ENCODE measurements at regions not wholly inside any gene's neighbourhood (a gene's known extent, or its start where the extent isn't known, plus 50 kb on each side); places are given as distances from the start of the nearest gene placed in this dataset.
"Not testable (repeated sequence)": the region's sequence is repeated elsewhere in the genome, so short reads cannot be mapped to it uniquely, and the experiment has no call there.

DNA sequence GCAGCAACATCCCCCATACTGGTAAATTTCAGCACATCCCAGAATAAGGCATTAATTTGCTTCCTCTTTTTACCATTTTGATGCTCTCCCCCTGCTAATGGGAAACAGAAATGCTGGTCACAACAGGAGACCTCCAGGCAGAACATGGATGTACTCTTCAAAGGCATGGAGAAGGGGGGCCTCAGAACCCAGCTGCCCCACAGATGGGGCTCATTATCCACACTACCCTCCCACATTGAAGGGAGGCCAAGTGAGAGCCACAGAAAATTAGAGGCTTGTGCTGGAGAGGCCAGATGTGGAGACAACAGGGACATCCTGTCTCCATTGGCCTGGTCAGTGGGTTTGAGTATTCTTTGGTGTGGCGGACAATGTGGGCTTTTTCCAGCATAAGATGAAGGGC is 150.1 kb upstream of the CDH11 start:
- DNase-seq (ENCODE audit: low spot score), result no peak

DNA sequence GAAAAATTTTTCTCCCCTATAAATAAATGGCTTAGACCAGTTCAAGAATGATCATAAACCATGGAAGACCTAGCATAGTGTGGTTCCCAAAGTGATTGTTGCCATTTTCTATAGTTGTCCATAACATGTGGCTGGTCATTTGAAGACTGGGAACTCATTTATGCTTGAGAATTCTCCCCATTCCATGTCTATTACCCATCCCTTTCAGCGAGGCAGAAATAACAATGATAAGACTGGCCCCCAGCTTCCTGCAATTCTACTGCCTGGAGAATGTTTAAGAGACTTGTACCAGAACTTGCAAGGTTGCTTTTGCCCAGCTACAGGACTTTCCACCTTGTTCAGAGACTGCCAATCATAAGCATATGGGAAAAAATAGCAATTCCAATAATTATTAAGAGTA is 146.5 kb upstream of the CDH11 start:
- DNase-seq (ENCODE audit: low spot score), result no peak

DNA sequence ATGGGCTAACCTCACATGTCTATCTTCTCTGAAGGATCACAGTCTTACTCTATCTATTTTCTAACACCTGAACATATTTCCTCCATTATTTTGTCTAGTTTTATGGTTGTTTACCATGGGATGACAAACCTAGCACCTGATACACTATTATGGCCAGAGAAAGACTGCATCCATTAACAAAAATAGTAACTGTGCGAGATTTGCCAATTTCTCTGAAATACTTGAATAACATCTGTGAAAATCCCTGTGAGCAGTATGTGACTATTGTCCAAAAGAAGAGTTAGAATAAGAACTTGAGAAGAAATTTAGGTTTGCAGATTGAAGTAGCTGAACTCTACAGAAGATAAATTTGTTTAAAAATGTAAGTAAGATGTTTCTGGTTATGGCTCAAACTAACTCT is 142.0 kb upstream of the CDH11 start:
- no peak for DNase-seq (ENCODE audit: low spot score)

DNA sequence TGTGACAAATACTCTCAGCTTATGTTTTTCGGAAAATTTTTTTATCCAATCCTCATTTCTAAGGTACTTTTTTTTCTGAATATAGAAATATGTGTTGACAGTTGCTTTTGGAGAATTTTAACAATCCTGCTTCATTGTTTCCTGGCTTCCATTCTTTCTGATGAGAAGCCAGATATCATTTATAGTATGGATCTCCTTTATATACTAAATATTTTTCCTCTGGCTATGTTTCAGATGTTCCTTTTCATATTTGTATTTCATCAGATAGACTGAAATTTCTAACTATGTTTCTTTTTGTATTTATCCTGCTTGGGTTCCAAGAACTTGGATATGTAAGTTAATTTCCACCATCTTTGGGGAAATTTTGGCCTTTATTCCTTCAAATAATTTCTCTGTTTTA is 138.9 kb upstream of the CDH11 start:
- no peak for DNase-seq (ENCODE audit: low spot score)

DNA sequence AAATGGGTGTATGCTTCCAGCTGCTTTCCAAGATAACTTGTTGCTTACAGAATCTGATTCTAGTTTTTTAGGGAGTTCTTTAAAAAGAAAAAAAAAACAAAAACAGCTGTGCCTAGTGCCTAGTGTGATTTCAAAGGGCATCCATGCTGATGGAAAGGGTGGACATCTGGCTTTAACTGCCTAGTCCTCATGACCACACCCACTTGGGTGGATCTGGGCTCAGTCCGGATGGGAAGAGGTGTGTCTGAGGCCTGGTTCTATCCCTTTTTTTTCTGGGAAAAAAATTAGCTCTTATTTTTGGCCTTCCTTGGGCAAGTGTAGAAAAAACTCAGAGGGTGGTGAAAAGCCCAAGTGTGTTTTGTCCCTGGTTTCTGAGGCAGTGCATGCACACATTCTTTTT is 132.3 kb upstream of the CDH11 start:
- no peak for DNase-seq (ENCODE audit: low spot score)

DNA sequence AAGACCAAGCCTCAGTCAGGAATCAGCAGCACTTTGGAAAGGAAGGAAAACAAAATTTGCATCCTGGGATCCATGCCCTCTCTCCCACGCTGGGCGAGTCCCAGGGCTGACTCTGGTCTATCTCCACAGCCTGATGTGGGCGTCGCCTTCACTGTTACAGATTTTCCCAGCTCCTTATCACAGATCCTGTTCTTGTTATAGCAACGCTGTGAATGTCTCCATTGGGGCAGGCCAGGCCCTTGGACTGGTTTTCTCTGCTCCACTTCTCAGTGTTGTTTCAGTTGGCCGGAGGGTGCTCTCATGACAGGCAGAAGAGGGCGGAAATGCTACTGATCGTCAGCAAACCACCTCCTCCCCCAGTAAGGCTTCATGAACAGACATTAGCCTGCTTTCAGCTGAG is 127.9 kb upstream of the CDH11 start:
- DNase-seq (ENCODE audit: low spot score), result no peak

DNA sequence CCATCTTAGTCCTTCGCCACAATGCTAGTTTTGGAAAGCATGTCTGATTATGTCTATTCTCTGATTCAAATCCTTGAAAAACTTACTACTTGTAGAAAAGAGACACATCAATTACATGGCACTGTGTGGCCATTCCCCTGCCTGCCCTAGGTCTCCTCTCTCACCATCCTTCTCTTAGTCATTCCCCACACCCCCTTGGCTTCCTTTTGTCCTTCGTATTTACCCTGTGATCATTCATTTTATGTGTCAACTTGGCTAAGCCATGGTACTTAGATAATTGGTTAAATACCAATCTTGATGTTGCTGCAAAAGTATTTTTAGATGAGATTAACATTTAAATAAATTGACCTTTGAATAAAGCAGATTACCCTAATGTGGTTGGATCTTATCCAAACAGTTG is 122.9 kb upstream of the CDH11 start:
- no peak for DNase-seq (ENCODE audit: low spot score)

DNA sequence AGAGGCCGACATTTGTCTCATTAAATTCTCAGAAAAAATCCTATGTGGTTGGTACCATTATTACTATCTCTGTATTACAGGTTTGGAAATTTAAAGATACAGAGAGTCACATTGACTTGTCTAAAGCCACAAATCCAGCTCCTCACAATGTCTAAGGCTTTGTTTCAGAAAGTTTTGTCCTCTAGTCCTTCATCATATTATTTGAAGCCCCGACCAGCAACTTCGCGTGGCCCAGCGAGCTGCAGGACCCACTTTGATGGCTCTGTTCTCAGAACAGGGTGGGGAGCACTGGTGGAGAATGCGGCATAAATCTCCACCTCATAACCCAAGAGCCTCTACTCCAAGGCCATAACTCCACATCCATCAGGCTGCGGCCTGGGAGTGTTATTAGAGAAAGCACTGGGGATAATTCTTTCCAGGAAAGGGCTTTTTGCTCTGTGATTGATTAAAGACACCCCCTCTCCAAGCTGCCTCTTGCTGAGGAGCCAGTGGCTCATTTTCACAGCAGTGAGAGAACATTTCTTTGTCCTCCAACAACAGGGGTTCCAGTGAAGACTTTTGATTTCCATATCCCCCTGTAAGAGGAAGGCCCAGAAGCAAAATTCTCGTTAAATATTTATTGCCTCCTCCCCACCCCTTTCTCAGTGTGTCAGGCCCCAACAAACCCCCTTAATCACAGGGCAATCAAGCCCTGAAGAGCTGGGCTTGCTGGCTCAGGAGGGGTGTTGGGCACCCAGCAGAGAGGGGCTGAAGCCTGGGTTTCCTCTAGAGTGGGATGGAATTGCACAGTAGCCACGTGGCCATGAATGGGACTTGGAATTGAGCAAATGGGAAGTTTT is 113.7 kb upstream of the CDH11 start:
- DNase-seq (ENCODE audit: low spot score), result no peak

DNA sequence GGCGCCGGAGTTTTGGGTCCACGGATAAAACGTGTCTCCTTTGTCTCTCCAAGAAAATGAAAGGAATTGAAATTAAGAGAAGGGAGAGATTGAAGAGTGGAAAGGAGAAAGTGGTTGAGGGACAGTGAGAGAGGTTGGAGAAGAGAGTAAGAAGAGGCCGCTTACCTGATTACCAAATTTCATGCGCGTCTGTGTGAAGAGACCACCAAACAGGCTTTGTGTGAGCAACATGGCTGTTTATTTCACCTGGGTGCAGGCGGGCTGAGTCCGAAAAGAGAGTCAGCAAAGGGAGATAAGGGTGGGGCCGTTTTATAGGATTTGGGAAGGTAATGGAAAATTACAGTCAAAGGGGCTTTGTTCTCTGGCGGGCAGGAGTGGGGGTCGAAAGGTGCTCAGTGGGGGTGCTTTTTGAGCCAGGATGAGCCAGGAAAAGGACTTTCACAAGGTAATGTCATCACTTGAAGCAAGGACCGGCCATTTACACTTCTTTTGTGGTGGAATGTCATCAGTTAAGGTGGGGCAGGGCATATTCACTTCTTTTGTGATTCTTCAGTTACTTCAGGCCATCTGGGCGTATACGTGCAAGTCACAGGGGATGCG is 113.0 kb upstream of the CDH11 start:
- DNase-seq (ENCODE audit: low spot score), result not testable (repeated sequence)

DNA sequence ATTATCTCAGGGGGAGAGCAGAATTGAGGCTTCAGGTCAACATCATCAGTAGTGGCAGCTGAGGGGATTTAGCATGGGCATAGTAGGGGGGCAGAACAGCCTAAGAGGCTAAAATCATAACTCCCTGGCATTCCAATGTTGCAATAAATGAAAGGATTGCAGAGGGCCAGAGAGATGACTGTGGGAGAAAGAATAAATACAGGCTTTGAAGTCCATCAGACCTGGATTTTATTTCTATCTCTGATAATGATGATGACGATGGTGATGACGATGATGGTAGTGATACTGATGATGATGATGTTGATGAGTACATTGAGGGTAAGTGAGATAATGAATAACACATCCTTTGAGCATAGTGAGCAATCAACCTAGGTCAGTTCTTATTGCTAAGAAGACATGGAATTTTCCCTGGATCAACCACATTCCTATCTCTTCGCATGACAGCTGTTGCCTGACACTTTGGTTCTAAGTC is 107.4 kb upstream of the CDH11 start:
- DNase-seq (ENCODE audit: low spot score), result no peak

DNA sequence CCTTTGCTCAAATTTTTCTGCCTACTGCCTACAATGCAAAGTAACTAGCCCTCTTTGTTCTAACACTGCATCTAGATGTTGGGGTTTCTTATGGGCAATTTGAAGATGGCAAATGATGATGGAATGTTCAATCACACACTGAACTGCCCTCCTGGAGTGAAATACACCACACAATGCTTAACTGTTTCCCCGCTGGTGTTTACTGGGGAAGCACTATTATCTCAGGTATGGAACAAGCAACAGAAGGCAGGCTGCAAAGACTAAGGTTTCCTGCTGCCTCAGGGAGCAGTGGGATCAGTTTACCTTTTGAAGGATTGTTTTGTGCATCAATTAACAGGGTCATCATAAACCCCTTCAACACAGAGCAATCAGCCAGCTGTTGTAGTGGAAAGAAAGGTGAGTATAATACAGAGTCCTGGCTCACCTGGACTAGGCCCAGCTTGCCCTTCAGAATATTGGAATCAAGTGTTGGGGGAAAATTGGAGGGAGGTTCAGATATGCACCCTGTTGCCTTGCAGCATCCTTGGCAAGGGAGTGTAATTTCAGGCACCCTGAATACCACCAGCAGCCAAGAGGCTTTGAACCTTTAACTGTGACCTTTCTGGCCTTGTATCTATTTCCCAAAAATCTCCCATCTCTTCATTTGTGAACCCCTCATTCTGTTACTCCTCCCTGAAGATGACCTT is 105.4 kb upstream of the CDH11 start:
- DNase-seq (ENCODE audit: low spot score), result no peak

DNA sequence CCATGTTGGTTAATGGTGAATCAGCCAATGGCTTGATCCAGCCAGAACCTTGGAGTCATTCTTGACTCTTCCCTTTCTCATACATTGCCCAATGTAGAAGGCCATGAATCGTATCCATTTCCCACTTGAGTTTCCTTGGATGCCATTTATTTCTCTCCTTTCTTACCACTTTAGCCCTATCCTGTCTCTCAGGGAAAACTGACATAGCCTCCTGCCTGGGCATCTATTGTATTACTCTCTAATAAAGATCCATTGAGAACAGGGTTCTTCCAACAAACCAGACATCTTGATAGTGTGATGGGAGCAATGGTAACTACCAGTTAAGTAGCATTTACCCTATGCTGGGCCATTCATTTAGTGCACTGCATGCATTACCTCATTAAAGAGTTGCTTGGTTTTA is 104.2 kb upstream of the CDH11 start:
- no peak for DNase-seq (ENCODE audit: low spot score)

DNA sequence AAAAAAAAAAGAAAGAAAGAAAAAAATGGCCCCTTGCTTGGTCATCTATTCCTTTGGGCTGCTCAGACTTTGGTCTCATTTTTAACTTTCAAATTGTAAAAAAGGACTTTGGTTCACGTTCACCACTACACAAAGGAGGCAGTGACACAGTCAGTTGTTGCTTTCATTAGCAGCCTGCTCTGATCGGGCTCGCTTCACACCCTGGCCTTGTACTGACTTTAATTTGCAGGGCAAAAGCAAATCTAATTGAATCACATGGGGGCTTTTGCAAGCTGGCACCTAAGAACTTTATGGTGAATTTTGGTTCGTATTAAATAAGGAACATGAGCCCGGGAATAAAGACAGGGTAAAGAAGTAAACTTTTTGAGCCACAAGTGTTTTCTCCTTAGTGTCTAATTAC is 103.6 kb upstream of the CDH11 start:
- DNase-seq (ENCODE audit: low spot score), result no peak

DNA sequence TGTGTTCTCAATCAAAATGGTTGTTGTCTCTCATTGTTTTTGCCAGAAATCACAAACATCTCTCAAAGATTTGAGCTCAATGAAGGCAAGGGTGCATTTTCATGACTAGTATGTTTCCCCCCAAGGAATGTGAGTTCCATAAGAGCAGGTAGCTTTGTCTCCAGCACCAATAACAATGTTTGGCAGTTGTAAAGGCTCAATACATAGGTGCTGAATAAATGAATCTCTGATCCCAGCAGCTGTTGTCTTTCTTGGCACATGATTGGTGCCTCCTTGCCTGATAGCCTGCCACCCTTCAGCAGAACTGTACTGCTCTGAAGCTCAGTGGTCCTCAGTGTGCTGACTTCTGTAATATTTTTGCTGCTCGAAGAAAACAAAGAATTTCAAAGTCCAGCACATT is 103.1 kb upstream of the CDH11 start:
- DNase-seq (ENCODE audit: low spot score), result no peak

DNA sequence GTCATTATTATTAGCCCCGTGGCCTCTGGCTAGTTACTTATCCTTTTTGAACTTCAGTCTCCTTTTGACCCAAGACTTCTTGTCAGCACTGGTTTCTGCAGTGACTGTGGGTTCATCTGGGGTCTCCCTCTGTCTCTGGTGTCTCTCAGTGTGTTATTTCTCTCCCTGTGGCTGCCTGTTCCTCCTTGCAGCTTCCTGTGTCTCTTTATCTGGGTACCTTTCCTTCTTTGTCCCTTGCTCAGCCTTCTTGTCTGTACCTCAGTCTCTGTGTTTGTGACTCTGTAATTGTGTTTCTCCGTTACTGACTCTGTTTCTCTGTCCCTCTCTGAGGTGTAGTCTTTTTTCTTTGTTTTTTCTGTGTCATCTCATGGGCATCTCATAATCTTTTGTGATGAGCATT is 102.6 kb upstream of the CDH11 start:
- no peak for DNase-seq (ENCODE audit: low spot score)

DNA sequence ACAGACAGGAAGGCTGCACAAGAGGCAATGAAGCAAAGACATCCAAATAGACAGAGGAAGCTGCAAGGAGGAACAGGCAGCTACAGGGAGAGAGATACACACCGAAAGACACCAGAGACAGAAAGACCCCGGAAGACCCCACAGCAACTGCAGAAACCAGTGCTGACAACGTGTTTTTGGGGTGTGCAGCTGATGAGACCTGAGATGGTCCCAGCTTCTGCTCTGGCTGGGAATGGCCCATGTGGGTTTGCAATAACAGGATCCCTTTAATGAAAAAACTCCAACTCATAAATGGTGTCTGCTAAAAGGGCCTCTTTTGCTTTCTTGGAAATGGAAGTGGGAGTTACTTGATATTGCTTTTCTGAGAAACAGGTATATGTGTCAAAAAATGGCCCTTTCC is 101.5 kb upstream of the CDH11 start:
- no peak for DNase-seq (ENCODE audit: low spot score)

DNA sequence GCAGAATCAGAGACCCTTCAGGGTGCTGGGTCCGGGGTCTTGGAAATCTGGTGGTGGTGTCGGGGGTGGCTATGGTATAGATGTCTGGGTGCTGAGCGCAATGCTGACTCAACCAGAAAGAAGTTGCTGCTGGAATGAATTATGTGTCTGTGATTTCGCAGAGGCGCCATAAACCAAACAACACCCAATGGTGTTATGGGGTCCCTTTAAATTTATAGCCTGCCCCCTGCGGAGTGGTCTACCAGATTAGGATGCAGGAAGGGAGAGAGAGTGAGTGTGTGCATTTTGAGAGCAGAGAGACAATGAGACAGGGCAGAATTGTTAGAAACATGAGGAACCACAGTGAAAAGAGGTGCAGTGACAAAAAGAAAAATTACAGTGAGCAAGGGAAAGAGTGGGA is 100.7 kb upstream of the CDH11 start:
- no peak for DNase-seq (ENCODE audit: low spot score)

DNA sequence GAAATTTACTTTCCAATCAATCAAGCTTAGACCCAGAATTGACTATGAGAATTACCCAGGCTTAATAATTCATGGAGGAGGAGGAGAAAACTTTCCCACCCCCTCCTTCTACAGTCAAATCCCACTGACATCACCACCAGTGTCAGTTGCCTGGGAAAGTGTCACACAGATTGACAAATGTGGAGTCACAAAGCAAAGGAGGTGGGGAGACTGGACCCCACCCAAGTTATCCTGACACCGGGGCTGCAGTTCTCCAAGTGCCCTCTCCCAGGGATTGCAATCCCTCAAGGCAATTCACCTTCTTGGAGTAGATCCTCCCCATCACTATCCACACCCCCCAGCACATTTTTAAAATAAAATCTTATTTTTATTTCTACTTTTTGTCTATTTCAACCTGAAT is 100.2 kb upstream of the CDH11 start:
- no peak for DNase-seq (ENCODE audit: low spot score)

DNA sequence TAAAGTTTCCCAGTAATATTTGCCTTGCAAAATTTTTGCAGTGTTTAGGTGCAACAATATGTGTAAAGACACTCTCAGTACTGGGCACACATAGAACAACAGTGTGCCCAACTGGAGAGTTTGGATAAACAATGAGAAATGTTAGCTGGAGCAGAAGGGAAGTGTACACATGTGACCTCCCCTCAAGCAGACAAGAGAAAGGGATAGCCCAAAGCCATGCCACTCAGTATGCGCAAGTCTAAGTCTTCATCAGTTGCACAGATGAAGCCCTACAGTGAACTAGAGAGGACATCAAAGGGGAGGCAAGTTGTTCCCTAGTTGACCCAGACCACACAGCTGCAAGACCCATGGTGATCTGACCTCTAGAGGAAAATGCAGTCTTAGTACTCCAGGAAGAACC is 97.9 kb upstream of the CDH11 start:
- DNase-seq (ENCODE audit: low spot score), result no peak

DNA sequence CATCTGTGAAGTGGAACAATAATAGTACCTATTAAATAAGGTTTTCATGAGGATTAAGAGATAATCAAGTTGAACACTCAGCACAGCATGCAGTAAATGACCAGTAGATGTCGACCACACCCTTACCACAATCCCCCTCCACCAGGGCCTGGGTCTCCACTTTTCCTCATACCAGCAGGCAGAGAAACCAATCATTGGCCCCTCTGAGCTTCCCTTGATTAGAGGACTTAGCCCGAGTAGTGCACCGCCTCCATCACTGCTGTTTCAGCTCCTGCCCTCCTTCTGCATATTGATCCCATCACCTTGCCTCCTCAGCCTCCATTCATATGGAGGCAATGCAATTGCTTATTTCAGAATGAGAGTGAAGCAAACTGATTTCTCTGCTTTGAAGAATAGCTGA is 96.5 kb upstream of the CDH11 start:
- no peak for DNase-seq (ENCODE audit: low spot score)

DNA sequence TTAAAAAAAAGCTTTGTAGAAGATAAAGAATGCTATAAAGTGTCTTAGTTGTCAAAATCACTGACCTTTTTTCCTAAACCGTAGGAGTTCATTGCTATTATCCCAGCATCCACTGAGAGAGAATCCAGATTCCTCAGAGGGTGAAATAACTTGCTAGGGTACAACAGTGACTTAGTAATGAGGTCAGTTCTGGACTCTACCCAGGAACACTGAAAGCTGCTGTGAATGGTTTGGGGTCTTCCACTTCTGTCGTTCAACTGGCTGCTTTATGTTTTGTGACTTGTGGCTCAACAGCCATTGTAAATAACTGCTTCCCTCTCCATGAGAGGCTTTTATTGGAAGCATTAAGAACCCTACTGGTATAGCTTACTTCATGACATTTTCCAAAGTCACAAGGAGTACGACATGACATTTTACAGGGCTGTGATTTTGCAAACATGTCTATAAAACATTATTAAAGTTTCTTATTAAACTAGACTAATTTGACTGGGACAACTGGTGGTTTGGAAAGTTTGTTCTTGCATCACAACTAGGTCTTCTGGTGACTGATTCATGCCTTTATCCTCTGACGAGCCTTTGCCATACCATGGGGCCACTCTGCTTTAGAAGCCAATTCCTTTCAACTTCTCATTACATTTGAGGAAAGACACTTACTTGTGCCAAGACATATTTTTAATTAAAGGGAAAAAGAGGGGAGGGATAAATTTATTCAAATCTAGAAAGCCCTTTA is 92.2 kb upstream of the CDH11 start:
- no peak for DNase-seq (ENCODE audit: low spot score)

DNA sequence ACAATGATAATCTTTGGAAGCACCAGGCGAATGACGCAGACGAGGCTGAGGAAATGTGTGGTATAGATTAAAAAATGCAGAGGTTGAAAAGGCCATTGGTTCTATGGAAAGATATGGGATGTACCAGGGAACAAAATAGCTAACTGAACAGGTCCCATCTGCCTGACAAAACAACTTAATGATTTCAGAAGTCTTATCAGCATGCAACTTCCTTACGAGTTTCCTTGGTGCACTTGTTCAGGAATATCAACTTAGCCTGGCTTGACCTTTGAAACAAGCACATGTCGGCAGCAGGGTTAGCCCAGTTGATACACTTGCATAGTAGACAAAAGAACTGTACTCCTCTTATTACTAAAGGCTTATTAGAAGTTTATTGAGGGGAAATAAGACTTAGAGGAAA is 90.9 kb upstream of the CDH11 start:
- no peak for DNase-seq (ENCODE audit: low spot score)

DNA sequence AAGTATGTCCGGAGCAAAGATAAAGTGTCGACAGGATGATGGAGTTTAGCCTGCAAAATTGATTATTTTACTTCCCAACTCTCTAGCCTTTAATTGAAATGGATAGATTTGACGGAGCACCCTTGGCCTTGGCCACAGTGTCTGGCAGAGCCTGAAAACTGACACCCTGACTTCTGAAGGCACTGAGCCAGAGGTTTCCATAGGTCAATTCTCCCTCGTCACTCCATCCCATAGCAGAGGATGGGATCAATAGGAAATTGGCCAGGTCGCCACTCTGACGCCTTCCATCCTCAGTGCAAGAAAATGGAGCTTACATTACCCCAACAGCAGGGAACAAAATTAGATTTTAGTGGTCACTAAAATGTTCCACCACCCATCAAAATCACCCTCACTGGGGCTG is 90.4 kb upstream of the CDH11 start:
- DNase-seq (ENCODE audit: low spot score), result no peak
